Endothelial cell of umbilical vein (primary cell): ENCODE measurements at regions not wholly inside any gene's neighbourhood (a gene's known extent, or its start where the extent isn't known, plus 50 kb on each side); places are given as distances from the start of the nearest gene placed in this dataset.

Source experiments
- BruUV-seq: library from RNA; stranded (reverse); fragments of 400-500 nt; replicated peaks from 2 replicates; lab custom pipeline; 2021; lab: Mats Ljungman, UMichigan
- CTCF ChIA-PET: fragments of 300-600, 350-600 bp; sonication (Branson Sonifier 250); formaldehyde crosslinking; loops from one replicate; lab custom pipeline; 2021; ENCODE audit warnings: antibody characterized with exemption, inconsistent platforms; lab: Charles Lee
- POLR2A ChIA-PET: fragments of 300-600, 350-600 bp; sonication (Branson Sonifier 250); formaldehyde crosslinking; loops from one replicate; lab custom pipeline; 2021; ENCODE audit warnings: antibody characterized with exemption, inconsistent platforms; lab: Charles Lee
- DNase-seq: peaks from one replicate; pipeline ENCODE4 v3.0.0-alpha.2; 2011; ENCODE audit warnings: low read depth, low spot score
- FAIRE-seq: peaks from 2 replicates; lab custom pipeline; 2011; peaks lifted over from hg19 to GRCh38; lab: Jason Lieb, UNC
- H2AFZ ChIP-seq: 2 replicates; pipeline ENCODE4 v1.6.0; 2012; ENCODE audit warnings: low read depth, low read length, control low read depth, inconsistent platforms
- H3K27ac ChIP-seq: 2 replicates; pipeline ENCODE4 v1.5.1; 2011; ENCODE audit warnings: low read depth, mild to moderate bottlenecking, control low read depth, low read length, moderate library complexity; ENCODE audit not compliant: insufficient read depth
- H3K27me3 ChIP-seq, 2 experiments: 2 replicates each; pipeline versions ENCODE4 v1.6.0 to v1.6.1; 2011; ENCODE audit warnings: low read length in 2 of 2, mixed read lengths in 1 of 2; ENCODE audit not compliant: control insufficient read depth in 2 of 2, insufficient read depth in 2 of 2
- H3K36me3 ChIP-seq, 2 experiments: 2 replicates in 1 of 2; 3 replicates in 1 of 2; pipeline ENCODE4 v1.5.1; 2011; ENCODE audit warnings: low read length in 2 of 2, mild to moderate bottlenecking in 1 of 2, moderate library complexity in 1 of 2; ENCODE audit not compliant: control insufficient read depth in 2 of 2, insufficient read depth in 2 of 2; ENCODE audit errors: extremely low read depth in 1 of 2
- H3K4me1 ChIP-seq: 3 replicates; pipeline ENCODE4 v1.5.1; 2011; ENCODE audit warnings: mild to moderate bottlenecking, low read length; ENCODE audit not compliant: control insufficient read depth, insufficient read depth; ENCODE audit errors: extremely low read depth
- H3K4me2 ChIP-seq: 2 replicates; pipeline ENCODE4 v1.6.1; 2011; ENCODE audit warnings: low read length, control low read depth, mixed read lengths; ENCODE audit not compliant: insufficient read depth
- H3K4me3 ChIP-seq, 3 experiments: fragments of 200-600 bp in 1 of 3; sonication (generic), shearing (Covaris generic) in 1 of 3; replicated peaks in 1 of 3; 2 replicates each; pipeline ENCODE4 v1.5.1; 2011 to 2016; ENCODE audit warnings: control low read depth in 3 of 3, low read length in 3 of 3, mild to moderate bottlenecking in 2 of 3, inconsistent platforms in 1 of 3, low read depth in 1 of 3, moderate library complexity in 1 of 3; ENCODE audit not compliant: insufficient read depth in 1 of 3
- H3K79me2 ChIP-seq: 2 replicates; pipeline ENCODE4 v1.6.0; 2012; ENCODE audit warnings: low read length, inconsistent platforms; ENCODE audit not compliant: control insufficient read depth, insufficient read depth
- H3K9ac ChIP-seq: replicated peaks from 2 replicates; pipeline ENCODE3; 2011; ENCODE audit warnings: low read length, control low read depth; ENCODE audit not compliant: insufficient read depth; ENCODE audit errors: extremely low read depth
- H3K9me1 ChIP-seq: replicated peaks from 3 replicates; pipeline ENCODE4 v1.6.0; 2011; ENCODE audit warnings: mild to moderate bottlenecking, low read length; ENCODE audit not compliant: control insufficient read depth, insufficient read depth; ENCODE audit errors: extremely low read depth
- H3K9me3 ChIP-seq: replicated peaks from 2 replicates; pipeline ENCODE4 v1.5.1; 2012; ENCODE audit warnings: low read length, inconsistent platforms; ENCODE audit not compliant: control insufficient read depth, insufficient read depth
- H4K20me1 ChIP-seq: replicated peaks from 2 replicates; pipeline ENCODE3; 2011; ENCODE audit warnings: mild to moderate bottlenecking, low read length; ENCODE audit not compliant: control insufficient read depth, insufficient read depth; ENCODE audit errors: extremely low read depth
- EZH2 ChIP-seq: IDR thresholded peaks from 2 replicates; pipeline ENCODE4 v1.6.1; 2012; ENCODE audit warnings: borderline replicate concordance, low read depth, mild to moderate bottlenecking, moderate library complexity, low read length, inconsistent platforms; ENCODE audit not compliant: severe bottlenecking
- FOS ChIP-seq: IDR thresholded peaks from 2 replicates; pipeline ENCODE4 v1.6.1; 2011; ENCODE audit warnings: mild to moderate bottlenecking, low read length, moderate library complexity, borderline replicate concordance; ENCODE audit not compliant: insufficient read depth
- GATA2 ChIP-seq: IDR thresholded peaks from 2 replicates; pipeline ENCODE4 v1.7.0; 2011; ENCODE audit warnings: low read depth, mild to moderate bottlenecking, moderate library complexity, mixed read lengths, low read length; ENCODE audit not compliant: insufficient read length, insufficient read depth
- JUN ChIP-seq: IDR thresholded peaks from 2 replicates; pipeline ENCODE4 v1.6.1; 2011; ENCODE audit warnings: borderline replicate concordance, low read depth; ENCODE audit not compliant: insufficient read length, insufficient read depth
- MYC ChIP-seq: IDR thresholded peaks from one replicate; pipeline ENCODE4 v1.6.1; 2011; ENCODE audit warnings: mild to moderate bottlenecking, low read depth, low read length
- POLR2A ChIP-seq: IDR thresholded peaks from 2 replicates; pipeline ENCODE4 v1.6.1; 2012; ENCODE audit warnings: low read depth, mild to moderate bottlenecking, control low read depth, low read length
- POLR2AphosphoS5 ChIP-seq: IDR thresholded peaks from 2 replicates; pipeline ENCODE4 v1.6.1; 2012; ENCODE audit warnings: low read depth, mild to moderate bottlenecking, control low read depth, low read length, moderate library complexity; ENCODE audit not compliant: insufficient read depth
- dilution Hi-C: fragments of 300-500 bp; cut with MboI; formaldehyde crosslinking; loops from one replicate; pipeline ENCODE4 v1.15.0; 2019; ENCODE audit warnings: low sequenced_read_pairs; ENCODE audit not compliant: extremely low pct_ligation_motif_present
- intact Hi-C: fragments of 100-400 bp; cut with micrococcal nuclease; formaldehyde crosslinking; loops from one replicate; pipeline ENCODE4 v1.10.0; 2022
- TF ChIP-seq, protein P1 (sequence below), 2 donors: IDR thresholded peaks; 1 replicate in 1 of 2; 2 replicates in 1 of 2; pipeline ENCODE4 v1.5.1; 2011; ENCODE audit warnings: low read length in 2 of 2, mild to moderate bottlenecking in 2 of 2, moderate library complexity in 2 of 2, control low read depth in 1 of 2, inconsistent platforms in 1 of 2, low read depth in 1 of 2; ENCODE audit not compliant: insufficient read depth in 1 of 2; ENCODE audit errors: extremely low read depth in 1 of 2
- TF ChIP-seq, protein P2 (sequence below): IDR thresholded peaks from 2 replicates; pipeline ENCODE4 v1.6.1; 2011; ENCODE audit not compliant: insufficient read depth, insufficient read length

DNA sequence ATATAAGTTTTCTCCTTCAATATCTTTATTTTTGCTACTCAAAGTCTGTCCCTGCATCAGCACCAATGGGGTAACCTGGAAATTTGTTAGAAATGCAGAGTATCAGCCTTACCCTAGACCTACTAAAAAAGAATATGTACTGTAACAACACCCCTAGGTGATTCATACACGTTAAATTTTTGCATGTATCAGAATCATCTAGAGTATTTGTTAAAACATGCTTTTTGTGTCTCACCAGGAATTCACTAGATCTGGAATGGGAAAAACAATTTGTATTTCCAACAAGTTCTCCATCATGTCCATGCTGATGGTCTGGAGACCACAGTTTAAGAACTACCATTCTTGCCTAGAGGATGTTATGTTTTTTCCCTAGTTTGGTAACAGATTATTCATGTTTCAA lies 196.0 kb upstream of the EDNRA start:
- dilution Hi-C loops: no loop called here
- intact Hi-C loops: no loop called here

More for the DNA sequence above, 196.0 kb upstream of the EDNRA start:
- Histone ChIP-seq H3K4me3 (no peak overlapping the region), H3K36me3 (no peaks in the 10 kb centered on the region), H3K79me2 (no peaks in the 10 kb centered on the region), H3K9ac (no peak overlapping the region), H2AFZ (no peak overlapping the region), H3K27me3 (peaks cover 0 to 1% of the 10 kb centered on the region in 2 experiments), H3K4me2 (no peak overlapping the region), H3K9me3 (no peaks in the 10 kb centered on the region), H4K20me1 (no peaks in the 10 kb centered on the region), H3K9me1 (no peaks in the 10 kb centered on the region), H3K4me1 (no peaks in the 10 kb centered on the region), H3K27ac (no peak overlapping the region)
- ChIA-PET CTCF (interaction anchor here (1.5 kb wide), 1 partner anchor 124 kb away, joined by 3 read pairs; no protein-coding TSS in a partner anchor), POLR2A (no interaction called here)
- BruUV-seq: no TSS peak
- TF ChIP-seq, protein P1, sequence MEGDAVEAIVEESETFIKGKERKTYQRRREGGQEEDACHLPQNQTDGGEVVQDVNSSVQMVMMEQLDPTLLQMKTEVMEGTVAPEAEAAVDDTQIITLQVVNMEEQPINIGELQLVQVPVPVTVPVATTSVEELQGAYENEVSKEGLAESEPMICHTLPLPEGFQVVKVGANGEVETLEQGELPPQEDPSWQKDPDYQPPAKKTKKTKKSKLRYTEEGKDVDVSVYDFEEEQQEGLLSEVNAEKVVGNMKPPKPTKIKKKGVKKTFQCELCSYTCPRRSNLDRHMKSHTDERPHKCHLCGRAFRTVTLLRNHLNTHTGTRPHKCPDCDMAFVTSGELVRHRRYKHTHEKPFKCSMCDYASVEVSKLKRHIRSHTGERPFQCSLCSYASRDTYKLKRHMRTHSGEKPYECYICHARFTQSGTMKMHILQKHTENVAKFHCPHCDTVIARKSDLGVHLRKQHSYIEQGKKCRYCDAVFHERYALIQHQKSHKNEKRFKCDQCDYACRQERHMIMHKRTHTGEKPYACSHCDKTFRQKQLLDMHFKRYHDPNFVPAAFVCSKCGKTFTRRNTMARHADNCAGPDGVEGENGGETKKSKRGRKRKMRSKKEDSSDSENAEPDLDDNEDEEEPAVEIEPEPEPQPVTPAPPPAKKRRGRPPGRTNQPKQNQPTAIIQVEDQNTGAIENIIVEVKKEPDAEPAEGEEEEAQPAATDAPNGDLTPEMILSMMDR (IDR thresholded peaks at IDR 0.05; ENCODE audit: extremely low read depth in 1 of 2, insufficient read depth in 1 of 2, low read depth in 1 of 2, low read length in 2 of 2): no peak
- no peak for TF ChIP-seq JUN
- TF ChIP-seq, protein P2, sequence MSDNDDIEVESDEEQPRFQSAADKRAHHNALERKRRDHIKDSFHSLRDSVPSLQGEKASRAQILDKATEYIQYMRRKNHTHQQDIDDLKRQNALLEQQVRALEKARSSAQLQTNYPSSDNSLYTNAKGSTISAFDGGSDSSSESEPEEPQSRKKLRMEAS: no peak
- TF ChIP-seq MYC: no peak
- TF ChIP-seq POLR2A: no peak
- no peak for TF ChIP-seq POLR2AphosphoS5
- no peak for TF ChIP-seq EZH2
- TF ChIP-seq FOS: no peak
- no peak for TF ChIP-seq GATA2
- DNase-seq (no peak), FAIRE-seq (no peak)
